GM18498 (cell line): ENCODE measurements at regions not wholly inside any gene's neighbourhood (a gene's known extent, or its start where the extent isn't known, plus 50 kb on each side); places are given as distances from the start of the nearest gene placed in this dataset.
"Not testable (repeated sequence)": the region's sequence is repeated elsewhere in the genome, so short reads cannot be mapped to it uniquely, and the experiment has no call there.

Source experiments
- ATAC-seq: cut with Tn5 transposase; IDR thresholded peaks from one replicate; pipeline ENCODE4 v1.9.1; 2021; ENCODE audit warnings: mild to moderate bottlenecking, moderate library complexity; ENCODE audit not compliant: unreplicated experiment

DNA sequence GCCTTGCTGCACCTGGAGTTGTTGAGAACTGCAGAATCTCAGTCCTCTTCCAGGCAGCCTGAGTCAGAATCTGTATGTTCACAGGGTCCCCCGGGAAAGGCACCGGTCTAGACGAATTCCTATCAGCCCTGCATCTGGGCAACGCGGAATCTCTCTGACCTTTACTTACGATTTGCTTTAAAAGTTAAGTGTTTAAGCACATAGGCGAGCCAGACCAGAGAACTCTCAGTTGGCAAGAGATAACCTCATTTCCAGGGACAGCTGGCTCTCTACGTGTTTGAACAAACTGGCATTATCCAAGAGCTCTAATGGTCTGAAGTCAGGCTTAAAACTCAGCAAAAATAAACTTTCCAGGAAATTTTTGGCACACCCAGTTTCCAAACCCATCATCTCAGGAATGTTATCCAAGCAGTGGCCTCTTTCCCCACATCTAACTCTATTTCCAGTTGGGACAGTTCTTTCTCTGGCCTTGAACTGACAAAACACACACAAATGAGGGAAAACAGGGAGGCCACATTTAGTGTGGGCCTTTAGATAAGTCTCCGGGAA lies 53.4 kb downstream of the HES1 start:
- no peak for ATAC-seq

- not testable (repeated sequence) for ATAC-seq
Measured at GRCh38 chr3:194191850-194192249, 55.9 kb downstream of the HES1 start.

DNA sequence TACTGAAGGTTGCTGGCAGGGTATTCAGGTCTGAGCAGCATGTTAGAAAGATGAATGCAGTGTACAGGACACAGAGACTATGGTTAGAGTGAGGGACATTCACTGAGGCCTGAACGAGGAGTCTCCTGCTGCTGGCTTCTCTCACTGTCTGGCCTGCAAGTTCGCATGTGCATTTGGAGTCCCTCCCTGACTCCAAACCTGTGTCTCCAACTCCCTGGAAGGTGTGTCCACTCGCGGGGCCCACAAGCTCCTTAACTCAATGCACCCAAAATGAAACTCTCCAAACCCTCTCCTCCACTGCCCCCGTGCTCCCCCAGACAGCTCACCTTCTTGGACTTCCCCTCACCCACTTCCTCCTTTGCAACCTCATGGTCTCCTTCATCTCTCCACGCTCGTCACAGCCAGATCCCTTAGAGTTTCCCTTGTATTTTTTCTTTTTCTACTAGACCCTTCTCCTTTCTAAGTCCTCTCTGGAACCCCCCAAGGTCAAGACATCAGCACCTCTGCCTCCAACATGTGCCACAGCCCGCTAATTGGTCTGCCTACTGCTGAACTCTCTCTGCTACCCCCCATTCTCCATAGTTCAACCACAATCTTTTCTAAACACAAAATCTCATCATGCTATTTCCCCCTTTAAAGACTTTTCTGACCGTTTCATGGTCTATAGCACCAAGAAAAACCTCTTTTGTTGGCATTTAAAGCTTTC lies 58.3 kb downstream of the HES1 start:
- no peak for ATAC-seq

DNA sequence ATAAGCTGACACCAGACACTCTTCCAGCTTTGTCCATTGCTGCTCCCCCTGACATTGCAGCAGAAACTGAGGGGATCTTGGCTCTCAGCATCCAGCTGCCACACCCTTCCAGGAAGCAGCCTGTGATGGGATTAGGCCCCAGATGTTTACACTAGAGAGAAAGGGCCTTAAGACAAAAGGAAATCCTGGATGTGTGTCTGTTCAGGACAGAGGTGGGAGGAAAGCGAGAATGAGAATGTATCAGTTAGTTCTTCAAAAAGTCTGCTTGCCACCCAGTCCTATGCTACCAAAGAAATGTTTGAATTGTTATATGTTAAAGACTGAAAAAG lies 58.8 kb downstream of the HES1 start:
- ATAC-seq, result no peak

DNA sequence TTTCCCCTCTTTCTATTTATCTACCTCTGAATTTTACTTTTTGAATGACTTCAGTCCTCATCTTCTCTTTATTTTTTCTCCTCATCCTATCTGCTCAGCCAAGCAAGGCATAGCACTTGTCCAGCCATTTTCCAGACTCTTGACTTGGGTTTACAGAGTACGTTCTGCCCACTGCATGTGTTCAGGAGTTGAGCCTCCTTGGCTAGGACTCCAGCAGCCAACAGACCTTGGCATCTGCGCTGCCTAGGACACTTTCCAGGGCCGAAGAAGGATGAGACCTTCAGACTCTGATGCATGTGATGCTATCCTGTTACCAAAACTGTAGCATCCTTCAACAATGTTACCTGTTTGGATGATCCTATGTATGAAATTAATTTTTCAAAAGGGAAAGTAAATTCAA lies 59.7 kb downstream of the HES1 start:
- ATAC-seq, result no peak

DNA sequence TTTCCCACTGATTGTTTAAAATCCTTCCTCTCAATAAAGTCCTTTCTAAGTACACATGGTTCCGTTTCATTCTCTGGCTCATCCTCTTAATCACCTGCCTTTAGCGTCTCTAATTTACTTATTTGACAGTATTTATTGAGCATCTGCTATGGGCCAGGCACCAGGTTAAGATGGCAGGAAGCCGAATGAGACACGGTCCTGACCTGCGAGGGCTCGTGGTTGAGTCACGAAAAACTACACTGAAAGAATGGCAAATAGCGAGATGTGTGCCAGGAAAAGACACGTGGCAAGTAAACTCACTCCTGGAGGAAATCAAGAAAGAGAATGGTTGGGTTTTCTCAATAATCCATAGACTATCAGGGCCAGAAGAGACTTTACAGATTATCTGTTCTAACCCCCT lies 60.9 kb downstream of the HES1 start:
- ATAC-seq, result no peak

DNA sequence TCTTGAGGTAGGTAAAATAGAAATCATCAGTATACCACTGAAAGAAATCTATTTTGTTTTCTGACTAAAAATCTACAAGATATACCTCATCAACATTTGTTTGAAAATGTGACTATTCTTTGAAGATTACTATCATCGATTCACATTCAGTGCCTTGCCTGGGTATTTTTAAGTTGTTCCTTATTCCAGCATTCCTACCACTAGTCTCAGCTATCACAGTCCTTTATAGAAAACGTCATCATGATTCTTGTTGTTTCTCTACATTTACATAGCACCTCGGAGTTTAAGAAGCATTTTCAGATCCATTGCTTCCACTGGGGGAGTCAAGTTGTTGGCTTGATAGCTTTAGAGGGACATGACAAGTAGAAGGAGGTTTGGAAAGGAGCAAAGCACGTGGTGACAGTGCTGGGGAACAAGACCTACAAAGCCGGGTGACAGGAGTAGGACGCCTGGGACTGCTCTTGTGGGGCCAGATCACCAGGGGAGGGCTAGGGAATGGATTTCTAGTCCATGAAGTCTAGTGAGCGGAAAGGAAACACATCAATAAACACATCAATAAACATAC lies 61.5 kb downstream of the HES1 start:
- no peak for ATAC-seq

- ATAC-seq, result no peak
Measured at GRCh38 chr3:194197981-194198695, 62.2 kb downstream of the HES1 start.

DNA sequence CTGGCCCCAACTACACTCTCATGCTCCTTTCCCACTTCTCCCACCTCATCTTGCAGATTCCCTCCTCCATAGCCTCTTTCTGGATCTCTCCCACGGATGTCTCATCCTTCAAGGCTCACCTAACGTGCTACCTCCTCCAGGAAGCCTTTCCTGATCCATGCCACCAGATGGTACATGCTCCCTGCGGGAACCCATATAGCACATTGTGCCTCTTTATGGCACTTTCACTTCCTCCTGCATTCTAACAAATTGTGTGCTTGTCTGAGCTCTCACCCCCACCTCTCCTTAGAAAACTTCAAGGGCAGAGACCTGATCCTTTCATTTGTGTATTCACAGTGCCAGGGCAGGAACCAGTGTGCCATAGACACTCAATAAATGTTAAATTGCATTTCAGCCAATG lies 63.0 kb downstream of the HES1 start:
- no peak for ATAC-seq

- ATAC-seq, result no peak
Measured at GRCh38 chr3:194200422-194201081, 64.6 kb downstream of the HES1 start.

- ATAC-seq, result no peak
Measured at GRCh38 chr3:194201953-194202666, 66.2 kb downstream of the HES1 start.

- peak; percentile 51 for ATAC-seq
Measured at GRCh38 chr3:194203482-194204041, 67.6 kb downstream of the HES1 start.

- ATAC-seq, result peak; percentile 56
Measured at GRCh38 chr3:194204042-194204987, 68.4 kb downstream of the HES1 start.

DNA sequence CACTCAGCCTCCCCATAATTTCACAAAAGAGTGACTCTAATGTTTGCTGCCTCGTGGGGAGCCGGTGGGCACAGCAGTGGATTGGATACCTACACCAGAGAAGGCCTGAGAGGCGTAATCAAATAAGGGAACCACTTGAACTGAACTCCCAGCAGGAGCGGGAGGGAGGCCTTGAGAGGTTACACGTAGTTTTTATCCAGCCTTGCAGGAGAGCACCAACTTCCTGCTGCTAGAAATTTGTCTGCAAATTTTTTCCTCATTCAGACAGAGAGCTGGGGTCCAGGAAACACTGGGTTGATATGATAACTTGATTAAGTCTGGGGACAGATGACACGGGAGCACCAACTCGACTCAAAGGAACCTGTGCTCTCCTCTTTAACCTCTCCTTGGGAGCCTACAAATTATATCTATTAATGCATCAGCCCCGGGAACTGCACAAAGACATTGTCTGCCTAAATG lies 69.8 kb downstream of the HES1 start:
- ATAC-seq, result no peak

DNA sequence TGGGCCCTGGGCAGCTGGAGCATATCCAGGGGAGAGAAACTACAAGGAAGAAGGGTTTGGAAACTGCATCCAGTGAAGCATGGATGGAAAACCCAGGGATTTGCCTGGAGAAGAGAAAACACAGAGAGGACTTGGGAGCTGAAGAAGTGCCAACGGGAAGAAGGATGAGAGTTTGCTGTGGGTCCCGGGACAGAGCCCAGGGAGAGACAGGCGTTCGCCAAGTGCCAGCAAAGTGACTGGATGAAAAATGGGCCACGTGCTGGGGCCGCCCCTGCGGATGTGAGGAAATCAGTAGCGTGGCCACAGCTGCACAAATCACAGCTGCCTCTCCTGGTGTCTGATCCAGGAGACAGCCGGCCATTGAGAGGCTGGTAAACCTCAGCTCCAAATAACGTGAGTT lies 70.4 kb downstream of the HES1 start:
- no peak for ATAC-seq

GRCh38 chr3:194208709-194209108 lies 72.8 kb downstream of the HES1 start:
- ATAC-seq, result no peak

DNA sequence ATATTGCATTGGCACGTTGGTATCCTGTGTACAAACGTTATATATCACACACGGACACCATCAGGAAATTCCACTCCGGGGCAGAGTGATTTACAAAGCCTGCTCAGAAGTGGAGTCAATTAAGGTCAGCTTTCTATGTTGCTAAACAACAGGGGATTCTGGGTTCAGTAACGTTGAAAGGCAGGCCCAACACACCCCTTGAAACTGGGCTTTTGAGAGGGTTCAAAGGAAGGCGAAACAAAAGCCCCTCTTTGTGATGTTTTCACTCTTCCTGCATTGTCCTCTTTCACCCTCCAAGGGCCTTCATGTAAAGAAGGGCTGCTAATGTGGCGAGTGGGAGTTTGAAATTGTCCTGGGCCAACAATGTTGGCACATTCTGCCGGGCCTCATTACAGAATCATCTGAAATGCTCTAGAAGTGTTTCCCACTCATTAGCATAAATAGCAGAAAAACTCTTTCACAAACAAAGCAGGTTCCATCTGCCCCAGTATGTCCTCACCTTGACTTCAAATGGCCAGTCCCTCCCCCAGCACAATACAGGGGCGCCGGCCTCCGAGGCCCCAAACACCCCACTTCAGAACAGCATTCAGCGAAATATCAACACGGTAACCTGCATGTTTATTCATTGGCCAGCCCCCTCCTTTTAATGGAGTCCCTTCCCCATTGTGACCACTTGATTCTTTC lies 76.4 kb downstream of the HES1 start:
- ATAC-seq, result no peak

DNA sequence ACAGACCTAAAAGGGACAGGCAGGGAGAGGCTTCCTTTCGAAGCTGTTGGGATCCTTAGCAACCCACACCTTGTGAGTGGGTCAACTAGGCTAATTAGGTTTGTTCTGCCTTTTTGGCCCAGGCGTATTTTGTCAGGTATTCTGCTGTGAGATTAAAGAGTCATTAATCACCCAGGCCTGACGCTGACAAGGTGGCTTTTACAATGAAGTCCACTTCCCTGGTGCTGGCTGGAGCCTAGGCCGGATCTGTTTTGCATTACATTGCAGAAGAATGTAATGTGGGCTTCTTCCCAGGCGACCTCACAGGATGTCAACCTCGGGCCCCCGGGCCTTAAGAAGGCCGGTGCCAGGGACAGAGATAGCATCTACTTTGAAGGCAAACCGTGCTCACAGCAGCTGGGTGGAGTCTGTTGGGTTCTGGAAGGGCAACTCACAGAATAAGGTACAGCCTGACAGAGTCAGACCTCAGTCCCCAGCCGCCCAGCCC lies 76.9 kb downstream of the HES1 start:
- ATAC-seq, result no peak

GRCh38 chr3:194215392-194215791 lies 79.4 kb downstream of the HES1 start:
- no peak for ATAC-seq
